ENCODE measurements at regions not wholly inside any gene's neighbourhood (a gene's known extent, or its start where the extent isn't known, plus 50 kb on each side); places are given as distances from the start of the nearest gene placed in this dataset.

- TF ChIP-seq CTCF (optimal IDR thresholded peaks at IDR 0.05 in 1 of 3, IDR thresholded peaks at IDR 0.05 in 1 of 3, conservative IDR thresholded peaks at IDR 0.05 in 1 of 3; ENCODE audit: extremely low read depth in 1 of 3, insufficient read depth in 2 of 3, low read length in 3 of 3): no peak
- no peak for TF ChIP-seq EZH2 (IDR thresholded peaks at IDR 0.05; ENCODE audit: low read length)
Observed at GRCh38 chr2:30316408-30316807, 85.1 kb downstream of the LBH start.

Measured in keratinocyte (primary cell).